NB4 (cell line): ENCODE measurements at regions not wholly inside any gene's neighbourhood (a gene's known extent, or its start where the extent isn't known, plus 50 kb on each side); places are given as distances from the start of the nearest gene placed in this dataset.

Source experiments
- CTCF ChIP-seq: IDR thresholded peaks from one replicate; pipeline ENCODE4 v1.5.1; 2012; ENCODE audit warnings: low read depth, low read length
- MAX ChIP-seq: IDR thresholded peaks from 2 replicates; pipeline ENCODE4 v1.6.1; 2011; ENCODE audit warnings: low read depth, low read length
- MYC ChIP-seq: IDR thresholded peaks from 2 replicates; pipeline ENCODE4 v1.6.1; 2011; ENCODE audit warnings: low read depth, low read length
- POLR2A ChIP-seq: IDR thresholded peaks from 2 replicates; pipeline ENCODE4 v1.6.1; 2011; ENCODE audit warnings: mild to moderate bottlenecking; ENCODE audit not compliant: insufficient read length; ENCODE audit errors: extremely low read depth

- TF ChIP-seq CTCF (no peak), MAX (no peak), POLR2A (no peak), MYC (no peak)
Measured at GRCh38 chr2:76044701-76045100, 334.0 kb upstream of the GCFC2 start.
